Stimulated activated effector memory CD8-positive, alpha-beta T cell treated with anti-CD3 and anti-CD28 coated beads, Interleukin-12 subunit alpha, Interleukin-12 subunit beta, amount 100 ng/mL, for 72 hours (primary cell): ENCODE measurements at regions not wholly inside any gene's neighbourhood (a gene's known extent, or its start where the extent isn't known, plus 50 kb on each side); places are given as distances from the start of the nearest gene placed in this dataset.
"Not testable (repeated sequence)": the region's sequence is repeated elsewhere in the genome, so short reads cannot be mapped to it uniquely, and the experiment has no call there.

Experiments
- ATAC-seq: fragments of 150-1000 bp; cut with Tn5 transposase; 2 replicates; pipeline ENCODE4 v1.10.0; 2021
- DNase-seq, 2 donors: peaks; one replicate each; pipeline ENCODE4 v3.0.0; 2021 to 2022; ENCODE audit warnings: low spot score in 2 of 2
- H3K27ac Mint-ChIP-seq: one replicate; pipeline ENCODE4 v1.8.0; 2022; ENCODE audit warnings: mild to moderate bottlenecking, mixed read lengths
- H3K36me3 Mint-ChIP-seq: one replicate; pipeline ENCODE4 v1.8.0; 2022; ENCODE audit warnings: mild to moderate bottlenecking, mixed read lengths
- H3K4me1 Mint-ChIP-seq: one replicate; pipeline ENCODE4 v1.8.0; 2022; ENCODE audit warnings: mixed read lengths
- H3K4me3 Mint-ChIP-seq: one replicate; pipeline ENCODE4 v1.8.0; 2022; ENCODE audit warnings: mild to moderate bottlenecking, mixed read lengths
- H3K9me3 Mint-ChIP-seq: one replicate; pipeline ENCODE4 v1.8.0; 2022; ENCODE audit warnings: mixed read lengths

GRCh38 chr9:28981129-28981528 is 1407.8 kb upstream of the C9orf72 start:
- H3K36me3 Mint-ChIP-seq: no peaks in the 10 kb centered on the region
- H3K4me1 Mint-ChIP-seq: no peaks in the 10 kb centered on the region
- H3K27ac Mint-ChIP-seq: no peak overlapping the region
- DNase-seq: no peak
- no peak overlapping the region for H3K4me3 Mint-ChIP-seq
- H3K9me3 Mint-ChIP-seq: peaks cover 15% of the 10 kb centered on the region
- ATAC-seq: no peak

- H3K9me3 Mint-ChIP-seq: peaks cover 15% of the 10 kb centered on the region
- H3K36me3 Mint-ChIP-seq: no peaks in the 10 kb centered on the region
- ATAC-seq (no peak), DNase-seq (no peak)
- H3K27ac Mint-ChIP-seq: no peak overlapping the region
- H3K4me1 Mint-ChIP-seq: no peaks in the 10 kb centered on the region
- no peak overlapping the region for H3K4me3 Mint-ChIP-seq
Measured at GRCh38 chr9:28981711-28982110, 1408.4 kb upstream of the C9orf72 start.

GRCh38 chr9:28984016-28984415 is 1410.7 kb upstream of the C9orf72 start:
- no peak for ATAC-seq
- no peak overlapping the region for H3K27ac Mint-ChIP-seq
- peaks cover 18% of the 10 kb centered on the region for H3K9me3 Mint-ChIP-seq
- H3K4me3 Mint-ChIP-seq: no peak overlapping the region
- H3K36me3 Mint-ChIP-seq: no peaks in the 10 kb centered on the region
- no peak for DNase-seq
- H3K4me1 Mint-ChIP-seq: no peaks in the 10 kb centered on the region

- H3K4me1 Mint-ChIP-seq, ATAC-seq, H3K4me3 Mint-ChIP-seq, H3K36me3 Mint-ChIP-seq, H3K27ac Mint-ChIP-seq, DNase-seq: not testable (repeated sequence)
- peaks cover 12% of the 10 kb centered on the region for H3K9me3 Mint-ChIP-seq
Measured at GRCh38 chr9:28990009-28990408, 1416.7 kb upstream of the C9orf72 start.

- ATAC-seq: no peak
- no peaks in the 10 kb centered on the region for H3K36me3 Mint-ChIP-seq
- H3K27ac Mint-ChIP-seq: no peak overlapping the region
- DNase-seq: no peak
- H3K4me1 Mint-ChIP-seq: no peaks in the 10 kb centered on the region
- H3K4me3 Mint-ChIP-seq: no peak overlapping the region
- H3K9me3 Mint-ChIP-seq: peaks cover 4% of the 10 kb centered on the region
Measured at GRCh38 chr9:28999057-28999456, 1425.8 kb upstream of the C9orf72 start.

GRCh38 chr9:28999806-29000205 is 1426.5 kb upstream of the C9orf72 start:
- no peaks in the 10 kb centered on the region for H3K36me3 Mint-ChIP-seq
- no peak overlapping the region for H3K4me3 Mint-ChIP-seq
- H3K9me3 Mint-ChIP-seq: peaks cover 4% of the 10 kb centered on the region
- H3K27ac Mint-ChIP-seq: no peak overlapping the region
- DNase-seq: no peak
- no peaks in the 10 kb centered on the region for H3K4me1 Mint-ChIP-seq
- ATAC-seq: no peak

- Mint-ChIP-seq H3K4me1 (no peaks in the 10 kb centered on the region), H3K36me3 (no peaks in the 10 kb centered on the region), H3K9me3 (peaks cover 4% of the 10 kb centered on the region), H3K27ac (no peak overlapping the region), H3K4me3 (no peak overlapping the region)
- DNase-seq: no peak
- no peak for ATAC-seq
Measured at GRCh38 chr9:29001006-29001405, 1427.7 kb upstream of the C9orf72 start.

GRCh38 chr9:29004988-29005387 is 1431.7 kb upstream of the C9orf72 start:
- no peak for ATAC-seq
- no peak overlapping the region for H3K4me3 Mint-ChIP-seq
- DNase-seq: no peak
- peaks cover 4% of the 10 kb centered on the region for H3K9me3 Mint-ChIP-seq
- H3K27ac Mint-ChIP-seq: no peak overlapping the region
- H3K4me1 Mint-ChIP-seq: no peaks in the 10 kb centered on the region
- no peaks in the 10 kb centered on the region for H3K36me3 Mint-ChIP-seq

GRCh38 chr9:29006628-29007027 is 1433.3 kb upstream of the C9orf72 start:
- Mint-ChIP-seq H3K9me3 (peaks cover 7% of the 10 kb centered on the region), H3K27ac (no peak overlapping the region), H3K4me3 (no peak overlapping the region), H3K4me1 (no peaks in the 10 kb centered on the region), H3K36me3 (no peaks in the 10 kb centered on the region)
- no peak for ATAC-seq
- no peak for DNase-seq

- no peak overlapping the region for H3K4me3 Mint-ChIP-seq
- H3K27ac Mint-ChIP-seq: no peak overlapping the region
- no peaks in the 10 kb centered on the region for H3K4me1 Mint-ChIP-seq
- DNase-seq: no peak
- no peak for ATAC-seq
- H3K36me3 Mint-ChIP-seq: no peaks in the 10 kb centered on the region
- peaks cover 13% of the 10 kb centered on the region for H3K9me3 Mint-ChIP-seq
Measured at GRCh38 chr9:29012911-29013310, 1439.6 kb upstream of the C9orf72 start.

GRCh38 chr9:29021632-29022031 is 1448.4 kb upstream of the C9orf72 start:
- H3K4me3 Mint-ChIP-seq: no peak overlapping the region
- no peak for DNase-seq
- H3K36me3 Mint-ChIP-seq: no peaks in the 10 kb centered on the region
- no peak overlapping the region for H3K27ac Mint-ChIP-seq
- ATAC-seq: no peak
- peaks cover 27% of the 10 kb centered on the region for H3K9me3 Mint-ChIP-seq
- no peaks in the 10 kb centered on the region for H3K4me1 Mint-ChIP-seq

- H3K36me3 Mint-ChIP-seq: no peaks in the 10 kb centered on the region
- peaks cover 5% of the 10 kb centered on the region for H3K9me3 Mint-ChIP-seq
- no peaks in the 10 kb centered on the region for H3K4me1 Mint-ChIP-seq
- ATAC-seq (no peak), DNase-seq (no peak)
- H3K27ac Mint-ChIP-seq: no peak overlapping the region
- H3K4me3 Mint-ChIP-seq: no peak overlapping the region
Measured at GRCh38 chr9:29038332-29038731, 1465.1 kb upstream of the C9orf72 start.

- no peak overlapping the region for H3K4me3 Mint-ChIP-seq
- no peak overlapping the region for H3K27ac Mint-ChIP-seq
- ATAC-seq: no peak
- no peaks in the 10 kb centered on the region for H3K4me1 Mint-ChIP-seq
- DNase-seq: no peak
- H3K36me3 Mint-ChIP-seq: no peaks in the 10 kb centered on the region
- H3K9me3 Mint-ChIP-seq: peaks cover 5% of the 10 kb centered on the region
Measured at GRCh38 chr9:29039258-29039657, 1466.0 kb upstream of the C9orf72 start.

GRCh38 chr9:29043072-29043471 is 1469.8 kb upstream of the C9orf72 start:
- H3K36me3 Mint-ChIP-seq: no peaks in the 10 kb centered on the region
- no peak overlapping the region for H3K4me3 Mint-ChIP-seq
- H3K4me1 Mint-ChIP-seq: no peaks in the 10 kb centered on the region
- ATAC-seq (no peak), DNase-seq (no peak)
- no peak overlapping the region for H3K27ac Mint-ChIP-seq
- peaks cover 6% of the 10 kb centered on the region for H3K9me3 Mint-ChIP-seq

- no peak for DNase-seq
- Mint-ChIP-seq H3K36me3 (no peaks in the 10 kb centered on the region), H3K4me3 (no peak overlapping the region), H3K9me3 (peaks cover 6% of the 10 kb centered on the region), H3K27ac (no peak overlapping the region), H3K4me1 (no peaks in the 10 kb centered on the region)
- no peak for ATAC-seq
Measured at GRCh38 chr9:29044959-29045358, 1471.7 kb upstream of the C9orf72 start.

- no peaks in the 10 kb centered on the region for H3K36me3 Mint-ChIP-seq
- H3K4me1 Mint-ChIP-seq: no peaks in the 10 kb centered on the region
- H3K27ac Mint-ChIP-seq: no peak overlapping the region
- no peak overlapping the region for H3K4me3 Mint-ChIP-seq
- ATAC-seq (no peak), DNase-seq (no peak)
- peaks cover 21% of the 10 kb centered on the region for H3K9me3 Mint-ChIP-seq
Measured at GRCh38 chr9:29060041-29060440, 1486.8 kb upstream of the C9orf72 start.

- H3K4me1 Mint-ChIP-seq: no peaks in the 10 kb centered on the region
- H3K27ac Mint-ChIP-seq: no peak overlapping the region
- ATAC-seq (no peak), DNase-seq (no peak)
- peaks cover 15% of the 10 kb centered on the region for H3K9me3 Mint-ChIP-seq
- no peaks in the 10 kb centered on the region for H3K36me3 Mint-ChIP-seq
- no peak overlapping the region for H3K4me3 Mint-ChIP-seq
Measured at GRCh38 chr9:29062446-29062845, 1489.2 kb upstream of the C9orf72 start.
